Tibial artery (tissue), 4 donors: ENCODE measurements at regions not wholly inside any gene's neighbourhood (a gene's known extent, or its start where the extent isn't known, plus 50 kb on each side); places are given as distances from the start of the nearest gene placed in this dataset.

Experiments
- DNase-seq, 2 donors: peaks; one replicate each; pipeline ENCODE4 v3.0.0-alpha.2; 2019
- H3K27ac ChIP-seq, 2 donors: fragments of 200-600 bp; sonication (generic) in 1 of 2; 1 replicate in 1 of 2; 2 replicates in 1 of 2; pipeline ENCODE4 v1.5.1; 2018 to 2019; ENCODE audit warnings: mild to moderate bottlenecking in 1 of 2
- H3K27me3 ChIP-seq, 2 donors: fragments of 200-600 bp; sonication (generic) in 1 of 2; one replicate each; pipeline versions ENCODE4 v1.5.1 to v1.6.0; 2016 to 2019
- H3K36me3 ChIP-seq, 3 donors: fragments of 200-600 bp; sonication (generic) in 2 of 3; one replicate each; pipeline ENCODE4 v1.5.1; 2016 to 2019; ENCODE audit warnings: mild to moderate bottlenecking in 2 of 3
- H3K4me1 ChIP-seq, 4 donors: fragments of 200-600 bp; sonication (generic) in 2 of 4; 1 replicate in 3 of 4; 2 replicates in 1 of 4; pipeline ENCODE4 v1.5.1; 2016 to 2019
- H3K4me3 ChIP-seq, 2 donors: fragments of 200-600 bp; sonication (generic) in 1 of 2; 1 replicate in 1 of 2; 2 replicates in 1 of 2; pipeline ENCODE4 v1.5.1; 2018 to 2019; ENCODE audit warnings: mild to moderate bottlenecking in 2 of 2
- H3K9me3 ChIP-seq, 3 donors: fragments of 200-600 bp; sonication (generic) in 1 of 3; one replicate each; pipeline ENCODE4 v1.5.1; 2016 to 2019
- intact Hi-C: fragments of 100-400 bp; cut with DNase I; formaldehyde crosslinking; loops from one replicate; pipeline ENCODE4 v1.15.0; 2023; ENCODE audit warnings: low total_unique reads
- TF ChIP-seq, protein P1 (sequence below), 2 experiments: fragments of 200-600 bp in 1 of 2; fragments of 450-650 bp in 1 of 2; IDR thresholded peaks; one replicate each; pipeline ENCODE4 v1.5.1; 2017 to 2019; ENCODE audit warnings: antibody characterized with exemption in 2 of 2, mild to moderate bottlenecking in 1 of 2, moderate library complexity in 1 of 2

DNA sequence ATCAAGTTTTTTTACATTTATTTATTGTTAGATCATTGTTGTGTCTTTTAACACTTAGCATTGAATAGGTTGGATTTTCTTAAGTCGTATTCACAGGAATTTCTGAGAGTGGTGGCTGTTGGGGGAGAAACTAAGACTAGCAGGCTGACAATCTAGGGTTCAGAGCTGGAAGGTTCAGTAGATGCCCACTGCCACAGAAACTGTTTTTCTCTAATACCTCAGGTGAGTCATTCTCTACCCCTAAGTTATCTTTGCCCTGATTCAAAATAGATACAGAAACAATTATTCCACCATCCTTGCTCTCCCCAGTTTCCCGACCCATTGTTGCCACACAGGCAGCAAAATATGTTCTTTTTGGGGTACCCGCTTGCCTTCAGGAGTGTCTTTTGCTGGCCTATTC is 870.8 kb upstream of the ID2 start:
- Histone ChIP-seq H3K27me3 (no peaks in the 10 kb centered on the region), H3K27ac (no peak overlapping the region), H3K4me1 (no peaks in the 10 kb centered on the region), H3K9me3 (no peaks in the 10 kb centered on the region), H3K36me3 (no peaks in the 10 kb centered on the region), H3K4me3 (no peak overlapping the region)
- TF ChIP-seq, protein P1, sequence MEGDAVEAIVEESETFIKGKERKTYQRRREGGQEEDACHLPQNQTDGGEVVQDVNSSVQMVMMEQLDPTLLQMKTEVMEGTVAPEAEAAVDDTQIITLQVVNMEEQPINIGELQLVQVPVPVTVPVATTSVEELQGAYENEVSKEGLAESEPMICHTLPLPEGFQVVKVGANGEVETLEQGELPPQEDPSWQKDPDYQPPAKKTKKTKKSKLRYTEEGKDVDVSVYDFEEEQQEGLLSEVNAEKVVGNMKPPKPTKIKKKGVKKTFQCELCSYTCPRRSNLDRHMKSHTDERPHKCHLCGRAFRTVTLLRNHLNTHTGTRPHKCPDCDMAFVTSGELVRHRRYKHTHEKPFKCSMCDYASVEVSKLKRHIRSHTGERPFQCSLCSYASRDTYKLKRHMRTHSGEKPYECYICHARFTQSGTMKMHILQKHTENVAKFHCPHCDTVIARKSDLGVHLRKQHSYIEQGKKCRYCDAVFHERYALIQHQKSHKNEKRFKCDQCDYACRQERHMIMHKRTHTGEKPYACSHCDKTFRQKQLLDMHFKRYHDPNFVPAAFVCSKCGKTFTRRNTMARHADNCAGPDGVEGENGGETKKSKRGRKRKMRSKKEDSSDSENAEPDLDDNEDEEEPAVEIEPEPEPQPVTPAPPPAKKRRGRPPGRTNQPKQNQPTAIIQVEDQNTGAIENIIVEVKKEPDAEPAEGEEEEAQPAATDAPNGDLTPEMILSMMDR (IDR thresholded peaks at IDR 0.05): no peak
- DNase-seq: no peak
- intact Hi-C loops: no loop called here

DNA sequence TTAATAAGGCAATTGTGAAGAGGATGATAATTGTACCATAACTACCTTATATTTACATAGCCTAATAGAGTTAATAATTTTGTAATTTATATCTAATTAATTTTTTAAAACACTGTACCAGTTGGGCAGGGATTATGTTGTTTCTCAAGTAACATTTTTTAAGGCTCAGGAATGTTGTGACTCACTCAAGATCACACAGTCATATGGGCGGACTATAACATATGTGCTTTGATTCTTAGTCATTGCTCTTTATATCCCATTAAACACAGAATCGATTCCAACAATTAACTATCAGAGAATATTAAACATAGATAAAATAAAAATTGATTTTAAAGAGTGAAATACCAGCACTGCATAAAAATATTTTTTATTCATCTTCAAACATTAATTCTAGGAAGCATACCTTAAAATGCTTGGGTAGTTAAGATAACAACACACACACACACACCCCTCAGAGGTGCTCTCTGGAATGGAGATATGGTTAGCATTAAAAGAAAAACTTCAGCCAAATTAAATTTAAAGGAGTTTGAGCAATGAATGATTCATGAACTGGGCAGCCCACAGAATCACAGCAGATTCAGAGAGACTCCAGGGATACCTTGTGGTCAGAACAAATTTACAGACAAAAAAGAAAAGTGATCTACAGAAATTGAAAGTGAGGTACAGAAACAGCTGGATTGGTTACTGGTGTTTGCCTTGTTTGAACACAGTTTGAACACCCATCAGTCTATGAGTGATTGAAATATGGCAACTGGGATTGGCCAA is 869.4 kb upstream of the ID2 start:
- no peak for DNase-seq

DNA sequence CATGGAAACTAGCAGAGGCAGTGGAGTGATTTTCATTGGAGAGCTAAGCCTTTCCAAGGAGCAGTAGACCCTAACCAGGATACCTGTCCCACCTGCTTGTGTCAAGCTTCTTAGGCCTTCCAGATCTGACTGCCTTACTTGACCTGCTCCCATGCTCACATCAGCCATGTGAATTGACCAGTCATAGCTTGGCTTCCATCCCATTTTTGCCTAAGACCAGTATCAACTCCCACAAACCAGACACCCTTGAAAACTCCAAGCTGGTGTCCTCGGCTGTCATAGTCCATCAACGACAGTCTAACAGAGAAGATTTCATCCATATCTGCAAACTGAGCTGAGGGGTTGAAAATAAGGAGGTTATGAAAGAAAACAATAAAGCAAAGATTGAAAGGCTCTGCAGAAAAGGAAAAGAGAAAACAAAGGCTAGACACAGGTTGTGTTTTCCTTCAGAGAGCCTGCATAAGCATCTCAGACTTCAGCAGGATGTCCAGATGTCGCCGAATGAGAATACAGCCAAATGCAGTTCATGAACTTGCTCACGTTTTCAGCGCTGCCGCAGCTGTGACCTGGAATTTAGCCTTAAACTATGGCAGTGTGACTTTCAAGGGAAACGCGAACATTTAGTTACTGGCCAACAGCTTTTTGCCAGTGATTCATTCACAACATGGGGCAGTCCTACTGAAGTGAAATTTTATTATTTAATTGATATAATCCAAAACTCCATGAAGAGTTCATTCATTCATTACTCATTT is 868.1 kb upstream of the ID2 start:
- Histone ChIP-seq H3K4me3 (no peak overlapping the region), H3K27ac (no peak overlapping the region), H3K9me3 (no peaks in the 10 kb centered on the region), H3K27me3 (no peaks in the 10 kb centered on the region), H3K36me3 (no peaks in the 10 kb centered on the region), H3K4me1 (no peaks in the 10 kb centered on the region)
- TF ChIP-seq, protein P1 (IDR thresholded peaks at IDR 0.05): no peak
- no peak for DNase-seq
- intact Hi-C loops: no loop called here

More for the DNA sequence above, 869.4 kb upstream of the ID2 start:
- Histone ChIP-seq H3K9me3 (no peaks in the 10 kb centered on the region), H3K27me3 (no peaks in the 10 kb centered on the region), H3K27ac (no peak overlapping the region), H3K4me3 (no peak overlapping the region), H3K36me3 (no peaks in the 10 kb centered on the region), H3K4me1 (no peaks in the 10 kb centered on the region)
- TF ChIP-seq, protein P1 (IDR thresholded peaks at IDR 0.05): no peak
- intact Hi-C loops: no loop called here

DNA sequence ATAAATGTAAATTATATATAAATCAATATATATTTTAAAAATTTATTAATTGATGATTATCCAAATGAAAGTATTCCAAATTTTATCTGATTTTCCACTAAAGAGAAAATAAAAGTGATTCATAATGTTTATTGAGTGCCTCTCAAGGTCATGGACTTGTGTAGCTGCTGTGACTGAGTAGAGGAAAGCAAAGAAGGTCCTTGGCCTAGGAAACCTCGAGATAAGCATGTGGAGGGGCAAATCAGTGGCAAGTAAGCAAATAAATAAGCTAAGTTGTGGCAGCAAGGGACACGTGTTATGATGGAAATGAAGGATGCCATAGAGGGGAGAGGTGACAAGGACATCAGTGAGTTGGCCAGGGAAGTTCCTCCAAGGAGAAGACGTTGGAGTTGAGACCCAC is 866.1 kb upstream of the ID2 start:
- Histone ChIP-seq H3K27ac (no peak overlapping the region), H3K36me3 (no peaks in the 10 kb centered on the region), H3K27me3 (no peaks in the 10 kb centered on the region), H3K9me3 (no peaks in the 10 kb centered on the region), H3K4me3 (no peak overlapping the region), H3K4me1 (no peaks in the 10 kb centered on the region)
- intact Hi-C loops: no loop called here
- no peak for DNase-seq
- TF ChIP-seq, protein P1 (IDR thresholded peaks at IDR 0.05): no peak

DNA sequence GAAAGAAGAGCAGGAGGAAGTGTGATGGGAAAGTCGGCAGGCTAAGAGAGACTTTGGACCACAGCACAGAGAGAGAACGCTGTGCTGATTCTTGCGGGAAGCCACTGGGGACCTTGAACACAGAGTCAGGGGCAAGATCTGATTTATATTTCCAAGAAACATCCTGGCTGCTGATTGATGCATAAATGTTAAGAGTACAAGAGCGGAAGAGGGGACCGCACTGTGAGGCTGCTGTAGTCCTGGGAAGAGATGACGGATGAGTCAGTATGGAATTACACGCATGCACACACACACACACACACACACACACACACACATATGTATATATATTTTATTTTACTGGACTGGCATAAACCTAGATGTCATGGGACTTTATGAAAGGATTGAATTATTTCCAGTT is 865.6 kb upstream of the ID2 start:
- H3K4me1 ChIP-seq: no peaks in the 10 kb centered on the region
- no peak overlapping the region for H3K4me3 ChIP-seq
- no peaks in the 10 kb centered on the region for H3K36me3 ChIP-seq
- no peaks in the 10 kb centered on the region for H3K9me3 ChIP-seq
- H3K27ac ChIP-seq: no peak overlapping the region
- intact Hi-C loops: no loop called here
- H3K27me3 ChIP-seq: no peaks in the 10 kb centered on the region
- no peak for DNase-seq
- TF ChIP-seq, protein P1 (IDR thresholded peaks at IDR 0.05): no peak
